OCI-LY7 (cell line): ENCODE measurements at regions not wholly inside any gene's neighbourhood (a gene's known extent, or its start where the extent isn't known, plus 50 kb on each side); places are given as distances from the start of the nearest gene placed in this dataset.

ENCODE experiments used
- EZH2phosphoT487 ChIP-seq: fragments of 200-600 bp; sonication (generic); IDR thresholded peaks from 2 replicates; pipeline ENCODE4 v1.6.1; 2018; ENCODE audit warnings: low read depth, borderline replicate concordance, mild to moderate bottlenecking, mixed run types, antibody characterized with exemption, low read length, moderate library complexity, mixed read lengths
- TF ChIP-seq, protein P1 (sequence below): fragments of 200-600 bp; sonication (generic); conservative IDR thresholded peaks from 2 replicates; pipeline ENCODE4 v1.5.1; 2014; ENCODE audit warnings: mild to moderate bottlenecking, antibody characterized with exemption, low read length, moderate library complexity, mixed read lengths

DNA sequence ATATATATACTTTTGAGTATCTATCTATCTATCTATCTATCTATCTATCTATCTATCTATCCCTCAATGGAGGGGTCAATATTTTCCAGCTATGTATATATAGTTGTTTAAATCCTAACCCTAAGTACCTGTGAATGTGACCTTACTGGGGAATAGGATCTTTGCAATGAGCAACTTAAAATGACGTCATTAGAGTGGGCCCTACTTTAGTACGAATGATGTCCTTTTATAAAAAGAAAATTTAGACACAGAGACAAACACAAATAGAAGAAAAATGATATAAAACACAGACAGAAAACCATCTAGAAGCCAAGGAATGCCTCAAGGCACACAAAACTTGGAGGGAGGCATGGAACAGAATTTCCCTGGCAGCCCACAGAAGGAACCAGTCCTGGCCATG is 2283.7 kb downstream of the NCAM2 start:
- TF ChIP-seq, protein P1, sequence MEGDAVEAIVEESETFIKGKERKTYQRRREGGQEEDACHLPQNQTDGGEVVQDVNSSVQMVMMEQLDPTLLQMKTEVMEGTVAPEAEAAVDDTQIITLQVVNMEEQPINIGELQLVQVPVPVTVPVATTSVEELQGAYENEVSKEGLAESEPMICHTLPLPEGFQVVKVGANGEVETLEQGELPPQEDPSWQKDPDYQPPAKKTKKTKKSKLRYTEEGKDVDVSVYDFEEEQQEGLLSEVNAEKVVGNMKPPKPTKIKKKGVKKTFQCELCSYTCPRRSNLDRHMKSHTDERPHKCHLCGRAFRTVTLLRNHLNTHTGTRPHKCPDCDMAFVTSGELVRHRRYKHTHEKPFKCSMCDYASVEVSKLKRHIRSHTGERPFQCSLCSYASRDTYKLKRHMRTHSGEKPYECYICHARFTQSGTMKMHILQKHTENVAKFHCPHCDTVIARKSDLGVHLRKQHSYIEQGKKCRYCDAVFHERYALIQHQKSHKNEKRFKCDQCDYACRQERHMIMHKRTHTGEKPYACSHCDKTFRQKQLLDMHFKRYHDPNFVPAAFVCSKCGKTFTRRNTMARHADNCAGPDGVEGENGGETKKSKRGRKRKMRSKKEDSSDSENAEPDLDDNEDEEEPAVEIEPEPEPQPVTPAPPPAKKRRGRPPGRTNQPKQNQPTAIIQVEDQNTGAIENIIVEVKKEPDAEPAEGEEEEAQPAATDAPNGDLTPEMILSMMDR = no peak
- no peak for TF ChIP-seq EZH2phosphoT487
